GM18907 (cell line): ENCODE measurements at regions not wholly inside any gene's neighbourhood (a gene's known extent, or its start where the extent isn't known, plus 50 kb on each side); places are given as distances from the start of the nearest gene placed in this dataset.
"Not testable (repeated sequence)": the region's sequence is repeated elsewhere in the genome, so short reads cannot be mapped to it uniquely, and the experiment has no call there.

Source experiments
- ATAC-seq: cut with Tn5 transposase; IDR thresholded peaks from one replicate; pipeline ENCODE4 v1.9.1; 2021; ENCODE audit warnings: mild to moderate bottlenecking, moderate library complexity; ENCODE audit not compliant: unreplicated experiment

DNA sequence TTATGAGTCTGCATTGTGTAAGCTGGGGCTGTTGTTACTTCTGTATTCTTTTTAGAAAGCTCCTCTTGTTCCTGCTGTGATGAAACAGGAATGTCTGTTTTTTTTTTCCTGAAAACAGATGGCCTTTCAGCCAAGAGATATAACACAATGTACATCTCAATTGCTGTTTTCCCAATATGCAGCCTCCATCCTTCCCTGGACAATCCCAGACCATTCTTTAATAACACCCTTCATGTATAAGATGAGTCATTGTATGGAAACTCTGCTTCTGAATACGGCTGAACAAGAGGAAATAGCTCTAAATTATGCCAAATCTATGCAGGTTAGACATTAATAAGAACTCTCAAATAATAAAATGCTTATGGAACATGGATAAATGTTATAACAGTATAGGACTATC is 60.2 kb upstream of the LRRC4C start:
- no peak for ATAC-seq

- ATAC-seq, result no peak
These were observed 62.9 kb upstream of the LRRC4C start for GRCh38 chr11:41522391-41522790.

DNA sequence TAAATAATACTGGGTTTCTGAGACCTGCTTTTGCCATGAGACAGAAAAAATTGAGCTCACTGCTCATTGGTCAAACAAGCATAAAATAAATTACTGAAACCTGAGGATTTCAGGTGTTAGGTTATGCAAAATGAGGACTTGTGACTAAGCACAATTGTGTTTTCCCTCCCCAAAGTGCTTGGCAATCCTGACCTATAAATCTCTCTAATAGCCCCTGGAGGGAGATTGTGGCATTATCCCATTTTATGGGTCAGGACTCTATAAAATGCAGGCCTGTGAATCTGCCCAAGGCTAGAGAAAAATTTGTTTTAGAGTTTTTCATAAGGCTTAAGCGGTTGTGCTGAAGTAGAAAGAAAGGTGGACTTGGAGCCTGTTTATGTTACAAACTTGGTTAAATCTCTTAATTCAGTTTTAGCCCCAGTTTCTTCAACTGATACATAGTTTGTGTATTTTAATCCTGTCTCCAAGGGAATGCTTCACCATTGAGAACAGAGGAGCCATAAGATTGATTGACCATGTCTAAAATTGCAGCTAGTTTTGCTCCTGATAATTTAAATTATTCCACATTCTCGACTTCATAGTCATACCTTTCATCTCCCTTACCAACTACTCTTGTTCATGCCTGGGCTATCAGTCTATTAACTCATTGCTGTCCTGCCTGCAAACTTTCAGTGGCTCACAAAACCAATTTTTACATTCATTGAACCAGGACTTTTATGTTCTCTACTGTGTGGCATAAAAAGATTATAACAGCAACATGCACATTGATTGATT is 63.6 kb upstream of the LRRC4C start:
- no peak for ATAC-seq

GRCh38 chr11:41527530-41527929 is 68.1 kb upstream of the LRRC4C start:
- no peak for ATAC-seq

GRCh38 chr11:41532413-41532812 is 73.0 kb upstream of the LRRC4C start:
- ATAC-seq, result no peak

DNA sequence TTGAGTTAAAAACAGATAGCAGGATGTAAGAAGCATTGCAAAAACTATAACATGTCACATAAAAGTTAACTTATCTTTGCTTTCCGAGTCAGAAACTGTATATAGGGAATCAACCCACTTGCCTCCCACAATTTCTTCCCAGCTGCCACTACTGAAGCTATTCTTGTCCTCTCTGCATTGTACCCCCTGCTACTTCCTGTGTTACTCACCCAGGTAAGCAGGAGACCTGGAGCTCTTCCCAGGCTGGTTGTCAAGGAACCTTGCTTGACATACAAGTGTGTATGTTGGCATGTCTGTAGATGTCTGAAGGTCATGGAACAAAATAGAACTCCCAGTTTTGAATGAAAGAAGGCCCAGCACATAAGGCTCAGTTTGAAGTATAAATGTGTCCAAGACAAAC is 74.3 kb upstream of the LRRC4C start:
- no peak for ATAC-seq

DNA sequence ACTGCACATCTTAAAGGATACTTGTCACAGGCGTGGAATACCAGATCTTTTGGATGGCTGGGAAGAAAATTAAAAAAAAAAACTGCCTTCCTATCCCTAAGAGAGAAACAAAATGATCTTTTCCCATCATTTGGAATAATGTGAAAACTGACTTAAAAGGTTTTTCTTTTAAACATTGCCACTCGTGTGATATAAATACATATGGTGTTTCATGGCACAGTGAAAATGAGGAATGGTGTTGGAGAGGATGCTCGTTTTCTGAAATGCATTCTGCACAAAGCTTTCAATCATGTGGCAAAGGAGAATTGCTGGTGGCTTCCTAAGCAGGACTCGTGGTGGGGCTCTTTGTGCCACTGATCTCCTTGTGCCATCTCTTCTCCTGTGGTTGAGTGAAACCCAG is 74.9 kb upstream of the LRRC4C start:
- ATAC-seq, result no peak

DNA sequence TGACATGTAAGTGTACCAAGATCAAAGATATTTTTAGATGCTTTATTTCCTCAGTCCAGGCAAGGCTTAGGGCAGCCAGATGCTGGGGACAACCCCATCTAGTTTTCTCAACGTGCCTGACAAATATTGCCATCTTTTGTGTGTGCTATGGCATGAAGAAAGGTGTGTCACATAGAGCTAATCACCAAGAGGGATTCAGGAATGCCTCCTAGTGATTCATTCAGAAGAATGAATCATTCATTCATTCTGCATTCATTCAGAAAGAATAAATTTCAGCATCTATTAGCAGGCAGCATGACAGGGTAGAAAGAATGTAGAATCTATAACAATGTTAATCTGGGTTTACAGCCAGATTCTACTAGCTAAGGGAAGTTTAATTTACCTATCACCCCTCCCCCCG is 75.4 kb upstream of the LRRC4C start:
- no peak for ATAC-seq

DNA sequence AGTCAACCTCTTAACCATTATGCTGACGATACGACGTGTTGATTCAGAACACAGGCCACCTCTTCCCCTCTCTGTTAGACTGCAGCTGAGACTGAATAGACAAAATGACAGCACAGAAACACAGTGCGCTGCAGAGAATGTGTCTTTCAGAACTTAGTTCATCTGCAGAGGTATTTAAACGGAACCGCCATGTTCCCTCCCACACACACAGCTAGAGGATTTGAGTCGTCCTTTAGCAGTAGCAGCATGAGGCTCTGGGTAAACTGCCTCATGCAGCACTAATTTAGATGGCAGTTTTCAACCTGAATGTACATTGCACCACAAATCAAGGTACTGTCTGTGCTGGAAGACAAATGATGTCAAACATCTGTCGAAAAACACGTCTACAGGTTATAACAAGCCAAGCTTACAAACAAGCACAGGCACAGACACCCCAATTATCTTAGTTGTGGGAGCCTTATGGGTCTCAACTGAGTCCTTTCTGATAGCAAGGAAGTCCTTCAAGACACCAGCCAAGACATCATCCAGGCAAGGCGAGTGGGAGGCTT is 76.6 kb upstream of the LRRC4C start:
- no peak for ATAC-seq

DNA sequence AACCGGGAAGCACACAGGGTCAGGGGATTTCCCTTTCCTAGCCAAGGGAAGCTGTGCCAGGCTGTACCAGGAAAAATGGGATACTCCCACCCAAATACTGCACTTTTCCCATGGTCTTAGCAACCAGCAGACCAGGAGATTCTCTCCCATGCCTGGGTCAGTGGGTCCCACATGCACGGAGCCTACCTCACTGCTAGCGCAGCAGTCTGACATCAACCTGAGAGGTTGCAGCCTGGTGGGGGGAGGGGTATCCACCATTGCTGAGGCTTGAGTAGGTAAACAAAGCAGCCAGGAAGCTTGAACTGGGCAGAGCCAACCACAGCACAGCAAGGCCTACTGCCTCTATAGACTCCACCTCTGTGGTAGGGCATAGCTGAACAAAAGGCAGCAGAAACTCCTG is 85.5 kb upstream of the LRRC4C start:
- ATAC-seq, result not testable (repeated sequence)

- ATAC-seq, result no peak
These were observed 119.1 kb upstream of the LRRC4C start for GRCh38 chr11:41578421-41579051.

DNA sequence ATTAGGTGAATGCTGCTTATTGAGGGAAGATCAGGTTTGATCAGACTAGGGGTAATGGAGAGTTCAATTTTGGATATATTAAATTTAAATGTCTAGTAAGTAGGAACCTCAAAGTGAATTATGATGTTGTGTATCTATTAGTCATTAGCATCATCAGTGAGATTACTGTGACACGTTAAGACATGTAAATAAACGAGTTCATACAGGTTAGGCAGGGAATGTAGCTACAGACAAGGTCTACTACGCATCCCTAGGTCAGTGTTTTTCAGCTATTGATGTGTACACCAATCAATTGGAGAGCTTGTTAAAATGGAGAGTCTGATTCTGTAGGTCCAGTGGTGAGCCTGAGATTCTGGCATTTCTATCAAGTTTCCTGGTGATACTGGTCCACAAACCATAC is 120.1 kb upstream of the LRRC4C start:
- ATAC-seq, result no peak

- no peak for ATAC-seq
These were observed 150.1 kb upstream of the LRRC4C start for GRCh38 chr11:41609511-41609910.

DNA sequence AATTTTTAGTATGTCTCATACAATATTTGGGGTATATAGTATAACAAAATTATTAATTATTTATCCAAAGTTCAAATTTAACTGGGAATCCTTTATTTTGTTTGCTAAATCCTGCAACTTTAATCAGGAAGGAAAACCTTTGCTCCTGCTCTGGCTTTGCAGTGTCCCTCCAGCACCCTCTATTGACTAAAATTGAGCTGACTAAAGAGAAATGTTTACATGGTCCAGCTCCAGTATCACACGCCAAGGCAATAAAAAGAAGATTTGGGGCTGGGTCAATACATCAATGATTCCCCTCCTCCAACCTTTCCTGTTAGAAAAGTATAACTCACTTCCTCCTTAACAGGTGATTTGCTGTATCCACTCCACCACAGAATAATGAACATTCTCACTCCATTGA is 153.0 kb upstream of the LRRC4C start:
- no peak for ATAC-seq

DNA sequence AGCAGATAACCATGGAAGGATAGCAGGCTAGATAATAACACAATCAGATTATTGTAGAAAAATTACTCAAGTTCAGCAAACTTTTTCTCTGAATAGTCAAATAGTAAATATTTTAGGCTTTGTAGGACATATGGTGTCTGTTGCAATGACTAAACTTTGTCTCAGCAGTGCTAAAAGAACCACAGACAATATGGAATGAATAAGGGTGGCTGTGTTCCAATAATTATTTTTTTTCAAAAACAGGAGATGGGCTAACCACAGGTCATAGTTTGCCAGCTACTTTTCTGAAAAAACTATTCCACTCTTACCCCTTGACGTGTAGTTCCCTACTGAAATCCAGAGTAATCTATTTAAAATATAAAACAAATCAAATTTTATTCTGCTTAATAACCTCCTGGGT is 153.9 kb upstream of the LRRC4C start:
- ATAC-seq, result no peak

DNA sequence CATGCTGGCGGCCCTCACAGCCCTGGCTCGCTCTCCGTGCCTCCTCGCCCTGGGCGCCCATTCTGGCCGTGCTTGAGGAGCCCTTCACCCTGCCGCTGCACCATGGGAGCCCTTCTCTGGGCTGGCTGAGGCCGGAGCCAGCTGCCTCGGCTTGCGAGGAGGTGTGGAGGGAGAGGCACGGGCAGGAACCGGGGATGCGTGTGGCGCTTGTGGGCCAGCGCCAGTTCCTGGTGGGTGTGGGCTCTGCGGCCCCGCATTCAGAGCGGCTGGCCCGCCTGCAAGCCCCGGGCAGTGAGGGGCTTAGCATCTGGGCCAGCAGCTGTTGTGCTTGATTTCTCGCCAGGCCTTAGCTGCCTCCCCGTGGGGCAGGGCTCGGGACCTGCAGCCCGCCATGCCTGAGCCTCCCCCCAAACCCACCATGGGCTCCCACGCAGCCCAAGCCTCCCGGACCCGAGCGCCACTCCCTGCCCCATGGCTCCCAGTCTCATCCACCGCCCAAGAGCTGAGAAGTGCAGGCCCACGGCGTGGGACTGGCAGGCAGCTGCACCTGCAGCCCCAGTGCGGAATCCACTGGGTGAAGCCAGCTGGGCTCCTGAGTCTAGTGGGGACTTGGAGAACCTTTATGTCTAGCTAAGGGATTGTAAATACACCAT is 163.4 kb upstream of the LRRC4C start:
- no peak for ATAC-seq

DNA sequence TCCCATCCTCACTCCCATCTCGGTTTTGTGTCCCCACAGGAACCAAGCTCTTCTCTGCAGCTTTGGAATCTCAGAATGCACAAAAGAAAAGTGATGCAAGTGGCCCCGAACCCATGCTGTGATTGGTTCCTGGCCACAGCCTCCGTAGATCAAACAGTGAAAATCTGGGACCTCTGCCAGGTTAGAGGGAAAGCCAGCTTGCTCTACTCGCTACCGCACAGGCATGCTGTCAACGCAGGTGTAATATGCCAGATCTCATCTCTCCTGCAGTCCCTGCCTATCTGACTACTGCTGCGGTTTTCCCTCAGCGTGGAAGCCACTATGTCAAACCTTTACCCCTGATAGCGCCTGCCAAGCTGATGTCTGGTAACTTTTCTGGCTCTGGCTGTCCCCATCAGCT is 200.5 kb upstream of the LRRC4C start:
- no peak for ATAC-seq

- ATAC-seq, result no peak
These were observed 201.1 kb upstream of the LRRC4C start for GRCh38 chr11:41660585-41660984.

DNA sequence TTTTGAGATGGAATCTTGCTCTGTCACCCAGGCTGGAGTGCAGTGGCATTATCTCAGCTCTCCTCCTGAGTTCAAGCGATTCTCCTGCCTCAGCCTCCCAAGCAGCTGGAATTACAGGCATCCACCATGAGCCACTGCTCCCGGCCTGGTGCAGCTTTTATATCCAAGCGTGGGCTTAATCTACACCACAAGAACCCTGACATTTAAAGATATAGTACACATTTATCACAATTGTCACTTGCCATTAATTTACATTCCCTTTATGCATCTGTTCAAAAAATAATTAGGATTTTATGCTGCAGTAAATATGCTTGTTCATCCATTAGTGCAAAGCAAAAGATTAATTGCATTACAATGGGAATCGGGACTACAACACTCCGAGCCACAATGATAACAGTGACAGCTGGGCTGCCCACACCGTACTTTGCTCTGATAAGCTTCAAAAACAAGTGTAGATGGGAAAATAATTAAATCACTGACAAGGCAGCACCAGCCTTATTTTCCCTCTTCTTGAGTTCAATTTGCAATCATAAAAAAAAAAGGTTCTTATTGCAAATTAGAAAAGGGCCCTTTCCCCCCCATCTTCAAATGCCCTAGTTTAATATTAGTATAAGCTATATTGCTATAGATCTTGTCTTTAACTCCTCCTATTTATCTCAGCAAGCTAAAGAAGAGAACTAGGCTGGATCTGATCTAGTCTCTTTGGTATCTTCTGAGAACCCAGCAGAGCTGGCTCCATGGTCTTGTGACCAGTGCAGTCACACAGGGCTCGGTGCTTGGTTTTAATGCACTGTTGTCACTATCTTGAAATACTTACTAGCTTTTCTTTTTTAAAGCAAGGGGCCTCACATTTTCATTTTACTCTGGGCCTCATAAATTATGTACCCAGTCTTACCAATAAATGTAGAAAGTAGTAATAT is 206.2 kb upstream of the LRRC4C start:
- no peak for ATAC-seq

DNA sequence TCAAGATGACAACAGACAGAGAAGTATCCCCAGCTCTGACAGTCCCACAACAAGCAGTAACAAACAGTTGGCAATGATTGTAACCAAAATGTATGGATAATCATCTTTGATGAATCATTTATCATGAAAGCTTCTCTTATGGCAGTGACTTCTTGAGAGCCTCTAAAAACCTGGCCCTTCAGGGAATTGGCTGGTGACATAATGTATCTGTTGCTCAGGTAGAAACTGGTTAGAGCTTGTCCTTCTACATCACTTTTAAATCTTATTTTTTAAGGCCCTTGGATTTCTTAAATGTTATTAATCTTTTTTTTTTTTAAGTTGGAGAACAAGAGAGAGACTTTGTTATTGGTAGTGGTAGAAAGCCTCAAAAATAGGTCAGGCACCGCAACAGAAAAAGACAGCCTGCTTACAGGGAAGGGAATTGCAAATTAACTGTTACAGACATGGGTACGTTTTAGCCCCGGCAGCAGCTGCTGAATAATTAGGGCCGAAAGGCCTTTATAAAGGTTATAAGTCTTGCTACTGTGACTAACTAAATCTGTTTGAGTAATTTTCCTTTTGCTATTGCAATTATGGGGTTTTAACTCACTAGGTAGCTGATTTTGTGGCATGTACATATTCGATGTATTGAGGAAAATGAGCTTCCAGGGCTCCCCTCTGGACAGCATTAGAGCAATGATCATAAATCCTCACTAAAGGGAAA is 207.7 kb upstream of the LRRC4C start:
- ATAC-seq, result no peak
